ENCODE measurements at regions not wholly inside any gene's neighbourhood (a gene's known extent, or its start where the extent isn't known, plus 50 kb on each side); places are given as distances from the start of the nearest gene placed in this dataset.

- Histone ChIP-seq H3K9ac (replicated peaks in 1 of 4; ENCODE audit: extremely low read depth in 1 of 4, low read depth in 3 of 4, low read length in 3 of 4) (no peak overlapping the region), H3K14ac (ENCODE audit: insufficient read length) (no peak overlapping the region), H2BK12ac (ENCODE audit: low read depth, low read length) (no peak overlapping the region), H3K36me3 (ENCODE audit: control insufficient read depth in 2 of 4, insufficient read depth in 4 of 4, low read length in 3 of 4) (no peaks in the 10 kb centered on the region), H3K18ac (ENCODE audit: extremely low read depth, low read length) (no peak overlapping the region), H2BK15ac (ENCODE audit: low read length) (no peak overlapping the region), H3K27me3 (replicated peaks in 1 of 4; ENCODE audit: control insufficient read depth in 3 of 4, extremely low read depth in 1 of 4, insufficient read depth in 3 of 4, low read length in 3 of 4) (no peaks in the 10 kb centered on the region), H2BK20ac (ENCODE audit: low read length) (no peak overlapping the region), H4K20me1 (replicated peaks in 1 of 2; ENCODE audit: control insufficient read depth in 1 of 2, insufficient read depth in 2 of 2, low read length in 2 of 2) (no peaks in the 10 kb centered on the region), H3K4me2 (ENCODE audit: insufficient read depth in 1 of 2, low read depth in 2 of 2, low read length in 2 of 2) (no peak overlapping the region), H2AK5ac (ENCODE audit: low read depth, low read length) (no peak overlapping the region), H4K8ac (ENCODE audit: extremely low read depth, insufficient read depth, low read length) (no peak overlapping the region), H3K23ac (ENCODE audit: insufficient read length) (no peak overlapping the region), H4K5ac (ENCODE audit: insufficient read length, low read depth, low read length) (no peak overlapping the region), H2BK120ac (replicated peaks; ENCODE audit: low read depth, low read length) (no peak overlapping the region), H3K4me1 (replicated peaks in 1 of 4; ENCODE audit: control insufficient read depth in 3 of 4, insufficient read depth in 4 of 4, low read length in 3 of 4) (no peaks in the 10 kb centered on the region; a peak in 1 of 7 replicates), H2BK5ac (ENCODE audit: low read depth, low read length) (no peak overlapping the region), H3K56ac (replicated peaks; ENCODE audit: insufficient read length, low read depth, low read length) (no peak overlapping the region), H2AFZ (ENCODE audit: low read length) (no peak overlapping the region), H3K4ac (replicated peaks; ENCODE audit: insufficient read length, low read depth, low read length) (no peak overlapping the region), H3K9me3 (ENCODE audit: insufficient read depth in 2 of 2, low read depth in 1 of 2, low read length in 1 of 2) (0 out of 4 replicates have a peak, but pooled peaks cover 0 to 3% of the 10 kb centered on the region in 2 experiments), H3K4me3 (ENCODE audit: extremely low read depth in 1 of 4, insufficient read depth in 2 of 4, low read depth in 3 of 4, low read length in 4 of 4) (no peak overlapping the region), H3K27ac (ENCODE audit: low read depth, low read length) (no peak overlapping the region), H3K79me1 (ENCODE audit: low read depth, low read length) (no peaks in the 10 kb centered on the region), H3K23me2 (ENCODE audit: low read depth, low read length) (no peaks in the 10 kb centered on the region), H4K91ac (replicated peaks; ENCODE audit: insufficient read length, low read length) (no peak overlapping the region), H3K79me2 (ENCODE audit: control insufficient read depth in 1 of 2, insufficient read depth in 2 of 2, low read length in 2 of 2) (no peaks in the 10 kb centered on the region)
- no peak for FAIRE-seq
- 81% methylated on average over 3 of the region's 3 CpGs; no CpG with 5 or more reads in 1 of the 2 experiments for WGBS, 2 experiments (ENCODE audit: extremely low coverage in 1 of 2, insufficient coverage in 1 of 2, insufficient read length in 1 of 2, insufficient replicate concordance in 2 of 2, low coverage in 1 of 2, low lambda C conversion rate in 2 of 2, missing lambda C conversion rate in 1 of 2)
- no peak for DNase-seq (ENCODE audit: low read depth in 1 of 2, low spot score in 2 of 2)
- CTCF ChIA-PET (ENCODE audit: partially characterized antibody), result interaction anchor here (1.9 to 2.5 kb wide), 2 partner anchors 9 to 107 kb away, joined by 5 to 9 read pairs; no protein-coding TSS in a partner anchor
- no peak for TF ChIP-seq ZNF274 (IDR thresholded peaks at IDR 0.05; ENCODE audit: borderline replicate concordance, extremely low read depth, low read length)
- no peak for TF ChIP-seq JUND (IDR thresholded peaks at IDR 0.05; ENCODE audit: low read length)
- no peak for TF ChIP-seq BRCA1 (IDR thresholded peaks at IDR 0.05; ENCODE audit: low read depth, low read length)
- no peak for TF ChIP-seq GABPA (IDR thresholded peaks at IDR 0.05; ENCODE audit: borderline replicate concordance, insufficient read depth, low read length)
- TF ChIP-seq PHF8 (conservative IDR thresholded peaks at IDR 0.05; ENCODE audit: low read depth, low read length), result no peak
- no peak for TF ChIP-seq RXRA (IDR thresholded peaks at IDR 0.05; ENCODE audit: insufficient read depth, low read depth, low read length)
- no peak for TF ChIP-seq CBX8 (IDR thresholded peaks at IDR 0.05; ENCODE audit: borderline replicate concordance, low read depth, low read length)
- no peak for TF ChIP-seq GTF2F1 (IDR thresholded peaks at IDR 0.05; ENCODE audit: borderline replicate concordance, low read depth, low read length)
- no peak for TF ChIP-seq RNF2 (IDR thresholded peaks at IDR 0.05; ENCODE audit: borderline replicate concordance, low read depth, low read length, missing control alignments, poor library complexity, severe bottlenecking)
- POLR2A ChIA-PET (ENCODE audit: partially characterized antibody), result no interaction called here
These were observed 186.6 kb downstream of the SQOR start for GRCh38 chr15:45821390-45821789.

Measured in H1 (cell line).